Nucleus accumbens (tissue), 56 donors: ENCODE measurements at regions not wholly inside any gene's neighbourhood (a gene's known extent, or its start where the extent isn't known, plus 50 kb on each side); places are given as distances from the start of the nearest gene placed in this dataset.
"Not testable (repeated sequence)": the region's sequence is repeated elsewhere in the genome, so short reads cannot be mapped to it uniquely, and the experiment has no call there.

Experiments
- DNase-seq, 56 donors: peaks; one replicate each; lab custom pipeline; 2025; lab: John Stamatoyannopoulos, UW

DNA sequence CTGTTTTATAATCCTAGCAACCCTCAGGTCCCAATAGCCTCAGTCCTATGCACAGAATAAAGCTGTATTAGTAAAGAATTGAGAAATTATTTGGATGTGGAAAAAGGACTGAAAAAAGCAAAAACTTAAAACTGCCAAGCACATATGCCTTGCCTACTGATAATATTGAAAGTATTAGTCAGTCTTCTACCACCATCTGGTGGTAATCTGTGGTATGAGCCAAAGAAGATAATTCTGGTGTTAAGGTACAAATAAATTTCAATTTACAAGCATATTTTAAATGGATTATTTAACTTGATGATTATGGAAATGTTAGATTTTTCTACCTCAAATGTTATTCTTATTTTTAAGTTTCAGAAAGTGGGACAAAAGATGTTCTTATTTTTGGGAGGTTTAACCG is 460.3 kb upstream of the KLHL1 start:
- peak in 1 of 56 donors; percentile 13 for DNase-seq

DNA sequence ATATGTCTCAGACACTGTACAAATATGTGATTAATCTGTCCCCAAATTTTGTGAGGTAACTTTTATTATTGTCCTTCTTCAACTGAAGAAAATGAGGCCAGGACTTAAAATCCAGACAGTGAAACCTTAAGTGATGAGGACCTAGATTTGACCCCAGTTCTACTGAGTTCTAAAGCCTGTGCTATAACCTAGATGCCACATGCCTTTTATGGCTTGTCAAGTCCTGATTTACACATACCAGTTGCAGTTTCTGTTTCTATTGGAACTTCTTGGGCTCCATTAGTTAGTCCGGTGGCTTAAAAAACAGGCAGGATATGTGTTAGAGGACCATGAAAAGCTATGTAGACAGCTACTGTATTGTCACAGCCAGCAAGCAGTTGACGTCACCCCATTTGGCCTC is 436.5 kb upstream of the KLHL1 start:
- DNase-seq: no peak

- DNase-seq: peak in 8 of 56 donors; percentile 0 to 21 (median 2)
These were observed 433.2 kb upstream of the KLHL1 start for GRCh38 chr13:70541451-70541850.

DNA sequence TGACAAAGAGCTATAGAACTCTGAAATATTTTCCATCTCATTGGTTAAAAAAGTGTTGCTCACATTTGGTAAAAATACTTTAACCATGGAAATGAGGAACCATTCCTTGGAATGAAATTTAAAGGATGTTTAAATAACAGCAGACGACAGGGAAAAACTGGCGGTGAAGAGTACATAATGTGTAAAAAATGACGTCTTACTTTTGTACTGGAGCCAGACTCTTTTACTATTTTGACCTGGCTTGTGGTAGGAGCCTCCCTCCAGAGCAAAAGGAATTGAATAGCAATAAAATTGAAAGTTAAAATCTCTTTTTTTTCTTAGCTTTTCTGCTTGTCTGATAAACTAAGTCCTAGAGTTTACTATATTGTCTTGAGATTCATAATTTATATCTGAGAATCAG is 426.2 kb upstream of the KLHL1 start:
- no peak for DNase-seq

- no peak for DNase-seq
These were observed 421.4 kb upstream of the KLHL1 start for GRCh38 chr13:70529652-70530051.

GRCh38 chr13:70527599-70527998 is 419.3 kb upstream of the KLHL1 start:
- no peak for DNase-seq

DNA sequence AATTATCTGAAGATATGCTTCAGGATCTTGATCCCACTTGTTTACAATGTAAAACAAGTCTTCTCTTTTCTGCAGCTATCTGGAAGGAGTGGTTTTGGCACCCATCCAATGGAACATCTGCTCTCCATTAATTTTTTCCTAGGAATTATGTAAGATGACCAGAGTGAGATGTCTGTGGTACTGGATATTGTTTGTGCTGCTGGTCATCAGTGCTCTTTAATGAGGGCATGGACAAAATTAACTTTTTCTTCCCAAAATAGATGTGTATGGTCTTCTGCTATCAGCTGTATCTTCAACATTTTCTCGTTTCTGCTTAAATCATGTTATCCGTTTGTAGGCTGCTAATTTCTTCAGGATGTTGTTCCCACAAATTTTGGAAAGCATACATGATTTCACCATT is 415.4 kb upstream of the KLHL1 start:
- DNase-seq: no peak

- no peak for DNase-seq
These were observed 412.2 kb upstream of the KLHL1 start for GRCh38 chr13:70520275-70521036.

GRCh38 chr13:70518081-70518480 is 409.8 kb upstream of the KLHL1 start:
- DNase-seq: no peak

DNA sequence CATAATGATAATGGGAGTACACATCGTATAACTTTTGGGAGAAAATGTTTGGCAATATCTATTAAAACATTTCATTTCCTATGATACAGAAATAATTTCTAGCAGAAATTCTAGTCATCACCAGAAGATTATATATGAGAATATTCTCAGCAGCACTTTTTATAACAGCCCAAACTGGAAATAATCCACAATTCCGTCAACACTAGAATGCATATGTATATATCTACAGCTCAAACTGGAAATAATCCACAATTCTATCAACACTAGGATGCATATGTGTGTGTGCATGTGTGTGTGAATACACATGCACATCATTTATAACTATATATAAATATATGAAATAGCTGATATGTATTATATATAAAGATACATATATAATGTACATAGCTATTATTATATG is 408.0 kb upstream of the KLHL1 start:
- DNase-seq: no peak

DNA sequence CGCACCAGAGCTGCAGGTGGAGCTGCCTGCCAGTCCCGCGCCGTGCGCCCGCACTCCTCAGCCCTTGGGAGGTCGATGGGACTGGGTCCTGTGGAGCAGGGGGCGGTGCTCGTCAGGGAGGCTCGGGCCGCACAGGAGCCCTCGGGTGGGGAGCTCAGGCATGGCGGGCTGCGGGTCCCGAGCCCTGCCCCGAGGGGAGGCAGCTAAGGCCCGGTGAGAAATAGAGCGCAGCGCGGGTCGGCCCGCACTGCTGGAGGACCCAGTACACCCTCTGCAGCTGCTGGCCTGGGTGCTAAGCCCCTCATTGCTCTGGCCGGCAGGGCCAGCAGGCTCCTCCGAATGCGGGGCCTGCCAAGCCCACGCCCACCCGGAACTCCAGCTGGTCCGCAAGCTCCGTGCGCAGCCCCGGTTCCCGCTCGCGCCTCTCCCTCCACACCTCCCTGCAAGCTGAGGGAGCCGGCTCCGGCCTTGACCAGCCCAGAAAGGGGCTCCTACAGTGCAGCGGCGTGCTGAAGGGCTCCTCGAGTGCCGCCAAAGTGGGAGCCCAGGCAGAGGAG is 403.7 kb upstream of the KLHL1 start:
- DNase-seq: not testable (repeated sequence)

DNA sequence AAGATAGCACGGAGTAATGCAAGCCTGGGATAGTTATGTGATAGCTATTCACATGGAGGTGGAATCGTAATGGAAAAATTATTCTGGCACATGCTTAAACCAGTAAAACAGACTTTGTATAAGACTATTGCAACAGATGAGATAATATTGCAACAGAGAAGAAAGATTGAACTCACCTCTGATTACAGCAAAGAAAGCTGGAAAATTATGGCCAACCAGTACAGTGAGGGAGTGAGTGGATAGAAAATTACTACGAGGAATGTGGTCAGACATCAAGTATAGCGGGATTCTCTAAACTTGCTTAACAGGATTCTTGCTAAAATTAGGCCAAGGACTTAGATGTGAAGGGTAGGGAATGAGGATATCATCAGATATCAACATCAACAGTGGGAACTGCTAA is 397.6 kb upstream of the KLHL1 start:
- no peak for DNase-seq

DNA sequence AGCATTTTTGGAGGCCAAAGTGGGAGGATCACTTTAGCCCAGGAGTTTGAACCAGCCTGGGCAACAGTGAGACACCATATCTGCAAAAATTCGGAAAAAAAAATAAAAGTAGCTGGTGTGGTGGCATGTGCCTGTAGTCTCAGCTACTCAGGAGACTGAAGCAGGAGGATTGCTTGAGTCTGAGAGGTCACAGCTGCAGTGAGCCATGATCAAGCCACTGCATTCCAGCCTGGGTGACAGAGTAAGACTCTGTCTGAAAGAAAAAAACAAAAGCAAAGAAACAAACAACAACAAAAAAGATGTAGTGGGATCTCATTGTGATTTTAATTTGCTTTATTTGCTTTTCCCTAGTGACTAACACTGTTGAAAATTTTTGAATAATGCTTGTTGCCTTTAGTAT is 394.7 kb upstream of the KLHL1 start:
- no peak for DNase-seq

DNA sequence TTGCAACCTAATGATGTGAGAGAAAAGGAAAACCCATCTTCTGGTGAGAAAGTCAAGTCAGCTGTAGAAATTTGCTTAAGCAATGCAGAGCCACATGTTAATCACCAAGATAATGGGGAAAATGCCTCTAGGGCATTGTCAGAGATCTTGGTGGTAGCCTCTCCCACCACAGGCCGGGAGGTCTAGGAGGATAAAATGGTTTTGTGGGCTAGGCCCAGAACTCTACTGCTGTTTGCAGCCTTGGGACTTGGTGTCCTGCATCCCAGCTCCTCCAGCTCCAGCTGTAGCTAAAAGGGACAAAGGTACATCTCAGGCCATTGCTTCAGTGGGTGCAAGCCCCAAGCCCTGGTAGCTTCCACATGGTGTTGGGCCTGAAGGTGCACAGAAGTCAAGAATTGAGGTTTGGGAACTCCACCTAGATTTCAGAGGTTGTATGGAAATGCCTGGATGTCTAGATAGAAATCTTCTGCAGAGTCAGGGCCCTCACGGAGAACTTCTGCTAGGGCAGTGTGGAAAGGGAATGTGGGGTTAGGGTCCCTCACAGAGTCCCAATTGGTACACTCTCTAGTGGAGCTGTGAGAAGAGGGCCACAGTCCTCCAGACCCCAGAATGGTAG is 382.2 kb upstream of the KLHL1 start:
- no peak for DNase-seq

GRCh38 chr13:70484931-70485330 is 376.7 kb upstream of the KLHL1 start:
- DNase-seq: no peak

- no peak for DNase-seq
These were observed 375.5 kb upstream of the KLHL1 start for GRCh38 chr13:70483599-70484276.

DNA sequence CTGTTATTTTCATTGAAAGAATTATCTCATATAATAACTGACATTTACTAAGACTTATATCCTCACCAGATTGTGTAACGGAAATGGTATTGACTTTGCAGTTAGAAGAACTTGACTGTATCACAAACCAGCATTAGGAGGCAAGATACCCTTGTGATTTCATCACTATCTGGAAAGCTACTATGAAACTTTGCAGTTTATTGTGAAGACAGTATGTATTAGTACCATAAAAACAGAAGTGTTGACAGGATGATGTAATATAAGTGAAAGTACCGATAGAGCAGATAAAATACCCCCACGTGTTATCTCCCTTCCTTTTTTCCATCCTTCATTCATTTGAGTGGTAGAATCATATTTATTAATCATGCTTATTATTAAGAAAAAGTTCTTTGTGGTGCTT is 365.7 kb upstream of the KLHL1 start:
- no peak for DNase-seq

DNA sequence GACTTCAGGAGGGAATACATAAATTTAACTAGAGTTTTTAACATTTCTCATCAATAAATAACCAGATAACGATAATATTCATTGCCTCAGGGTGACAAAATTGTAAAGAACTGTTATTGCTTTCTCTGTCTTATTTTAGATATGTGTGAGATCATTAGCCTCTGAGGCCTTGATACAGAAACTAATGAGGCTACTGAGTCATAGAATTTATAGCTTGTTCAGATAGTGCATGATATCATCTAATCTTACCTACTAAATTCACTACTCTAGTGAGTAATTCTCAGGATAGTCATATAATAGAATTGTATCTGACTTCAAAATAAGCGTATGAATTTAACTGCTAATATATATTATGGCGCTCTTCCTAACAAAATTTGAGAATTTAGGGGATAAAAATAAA is 360.8 kb upstream of the KLHL1 start:
- no peak for DNase-seq

- no peak for DNase-seq
These were observed 349.2 kb upstream of the KLHL1 start for GRCh38 chr13:70457474-70457873.

DNA sequence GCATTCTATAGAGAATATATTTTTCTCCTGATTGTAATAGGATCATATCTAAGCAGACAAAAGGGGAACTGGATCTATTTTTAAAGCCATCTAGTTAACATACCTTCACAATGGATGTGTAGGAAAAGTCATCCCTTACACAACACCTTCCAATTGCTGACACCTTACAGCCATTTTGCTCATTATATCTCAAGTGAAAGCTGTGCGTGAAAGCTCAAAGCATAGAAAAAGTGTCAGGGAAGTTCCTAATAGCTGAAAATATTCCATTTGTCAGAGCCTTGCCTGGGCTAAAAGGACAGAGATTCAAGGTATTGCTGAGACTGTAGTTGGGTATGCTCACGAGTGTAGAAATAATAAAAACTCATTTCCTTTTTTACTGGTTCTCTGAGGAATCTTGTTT is 340.6 kb upstream of the KLHL1 start:
- no peak for DNase-seq

- no peak for DNase-seq
These were observed 324.1 kb upstream of the KLHL1 start for GRCh38 chr13:70432276-70432805.
